T-helper 9 cell (primary cell): ENCODE measurements at regions not wholly inside any gene's neighbourhood (a gene's known extent, or its start where the extent isn't known, plus 50 kb on each side); places are given as distances from the start of the nearest gene placed in this dataset.
"Not testable (repeated sequence)": the region's sequence is repeated elsewhere in the genome, so short reads cannot be mapped to it uniquely, and the experiment has no call there.

Source experiments
- DNase-seq: peaks from one replicate; pipeline ENCODE4 v3.0.0-alpha.2; 2020

DNA sequence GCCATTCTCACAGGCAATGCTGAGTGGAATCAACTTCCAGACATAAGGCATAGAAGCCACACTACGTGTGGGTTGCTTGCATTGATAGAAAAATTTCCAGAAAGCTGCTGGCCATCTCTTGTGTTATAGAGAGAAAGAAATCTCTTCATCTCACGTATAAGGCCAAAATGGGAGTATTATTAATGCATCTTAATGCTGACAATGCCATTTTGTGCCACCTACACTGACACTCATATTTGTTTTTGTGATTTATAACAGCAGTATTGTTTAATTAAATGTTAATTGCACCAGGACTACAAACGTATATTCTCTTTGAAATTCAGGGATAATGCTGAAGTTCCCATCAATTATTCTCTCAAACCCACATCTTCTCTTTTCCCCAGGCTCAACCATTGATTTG, 56.1 kb upstream of the TMEM132D start:
- DNase-seq = no peak

DNA sequence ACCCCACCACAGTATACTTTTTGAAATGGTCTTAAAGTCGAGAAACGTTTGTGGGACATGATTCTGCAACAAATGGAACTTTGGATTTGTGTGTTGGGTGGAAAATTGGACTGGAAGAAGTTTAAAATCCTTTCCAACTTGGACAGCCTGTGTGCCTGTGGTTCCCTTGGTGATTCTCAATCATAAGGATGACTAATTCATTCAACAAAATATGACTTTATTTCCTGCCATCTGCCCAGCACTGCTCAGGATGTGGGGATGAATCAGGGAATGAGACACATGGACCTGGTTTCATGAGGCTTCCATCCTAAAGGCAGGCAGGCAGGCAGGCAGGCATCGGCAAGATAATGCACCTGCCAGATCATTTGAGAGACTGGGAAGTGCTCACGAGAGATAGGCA, 57.3 kb upstream of the TMEM132D start:
- no peak for DNase-seq

DNA sequence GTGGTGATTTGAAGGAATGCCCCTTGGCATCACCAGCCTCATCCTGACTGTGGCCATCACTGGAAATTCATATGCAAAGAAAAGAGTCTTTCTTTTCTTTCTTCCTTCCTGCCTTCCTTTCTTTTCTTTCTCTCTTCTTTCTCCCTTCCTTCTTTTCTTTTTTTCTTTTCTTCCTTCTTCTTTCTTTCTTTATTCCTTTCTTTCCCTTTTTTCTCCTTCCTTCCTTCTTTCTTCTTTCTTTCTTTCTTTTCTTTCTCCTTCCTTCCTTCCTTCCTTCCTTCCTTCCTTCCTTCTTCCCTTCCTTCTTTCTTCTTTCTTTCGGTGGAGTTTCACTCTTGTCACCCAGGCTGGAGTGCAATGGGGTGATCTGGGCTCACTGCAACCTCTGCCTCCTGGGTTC, 58.0 kb upstream of the TMEM132D start:
- no peak for DNase-seq

DNA sequence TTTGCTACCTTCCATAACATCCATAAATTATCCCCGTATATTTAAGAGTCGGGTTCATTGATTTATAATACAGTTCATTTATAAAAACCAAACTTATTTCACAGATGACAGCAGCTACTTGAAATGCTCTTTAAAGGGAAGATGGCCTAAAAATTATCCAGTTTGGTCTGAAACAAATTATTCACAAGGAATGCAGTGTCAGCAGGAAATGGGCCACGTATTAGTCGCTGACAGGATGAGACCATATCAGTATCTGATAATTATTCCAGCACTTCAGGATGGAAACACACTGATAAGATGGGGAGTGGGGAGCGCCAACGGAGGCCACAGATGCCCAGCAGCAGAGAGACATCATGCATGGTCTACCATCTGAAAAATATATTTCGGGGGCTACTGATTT, 60.5 kb upstream of the TMEM132D start:
- DNase-seq = no peak

DNA sequence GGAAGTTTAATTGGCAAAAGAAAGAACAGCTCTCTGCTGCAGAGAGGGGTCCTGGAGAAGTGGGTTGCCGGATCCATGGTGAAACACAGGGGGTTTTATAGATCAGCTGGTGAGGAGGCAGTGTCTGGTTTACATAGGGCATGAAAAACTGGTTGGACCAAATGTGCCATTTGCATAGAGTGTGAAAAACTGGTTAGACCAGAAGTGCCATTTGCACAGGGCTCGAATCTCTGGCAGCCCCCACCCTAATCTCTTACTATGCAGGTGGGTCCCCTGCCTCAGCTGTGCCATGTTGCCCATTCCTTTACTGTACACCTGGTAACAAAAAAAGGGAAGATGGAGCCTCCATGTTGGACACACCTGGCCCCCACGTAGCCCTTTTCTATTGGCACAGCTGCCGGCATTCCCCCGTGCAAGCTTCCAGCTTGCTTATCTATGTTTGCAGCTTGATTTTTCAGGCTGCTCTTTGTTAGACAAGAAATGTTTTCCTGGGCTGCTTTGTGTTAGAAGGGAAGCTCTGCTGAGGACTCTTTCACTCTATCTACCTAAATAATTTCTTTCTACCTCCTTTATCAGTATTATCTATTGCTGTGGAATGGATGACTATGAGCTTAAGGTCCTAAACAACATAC, 61.1 kb upstream of the TMEM132D start:
- DNase-seq = no peak

DNA sequence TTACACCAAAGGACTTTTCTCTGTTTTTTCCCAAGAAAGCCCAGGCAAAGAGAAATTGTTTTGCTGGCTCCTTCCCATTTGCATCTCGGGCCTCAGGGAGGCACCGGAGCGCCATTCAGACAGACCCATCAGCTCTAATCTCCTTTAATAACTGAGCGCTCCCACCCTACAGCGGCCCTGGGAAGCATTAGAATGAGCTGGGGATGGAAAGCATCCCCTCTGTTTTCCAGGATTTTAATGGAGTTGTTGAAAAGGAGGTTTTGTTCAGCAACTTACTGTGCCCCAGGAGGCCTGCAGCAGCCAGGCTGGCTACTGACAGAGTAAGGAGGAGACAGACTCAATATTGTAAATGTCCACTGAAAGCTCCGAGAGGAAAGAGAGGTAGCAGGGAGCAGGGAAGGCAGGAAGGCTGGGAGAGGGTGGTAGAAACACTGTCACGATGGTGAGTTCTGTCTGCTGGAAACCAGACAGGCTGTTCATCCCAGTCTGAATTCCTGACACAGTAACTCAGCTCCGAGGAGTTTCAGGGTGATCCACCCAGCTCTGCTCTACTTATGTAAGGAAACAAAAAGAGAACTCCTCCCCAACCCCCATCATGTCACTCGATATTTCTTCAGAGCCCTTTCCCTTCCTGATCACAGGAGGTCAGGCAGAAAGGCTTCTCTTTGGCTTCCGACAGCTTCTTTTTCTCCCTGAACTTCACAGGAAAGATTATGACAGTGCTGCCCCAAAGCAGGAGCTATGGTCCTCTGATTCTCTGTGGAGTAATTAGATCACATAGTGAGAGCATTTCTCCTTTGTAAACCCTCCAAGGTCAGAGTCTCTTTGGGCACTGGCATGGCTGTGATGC, 62.5 kb upstream of the TMEM132D start:
- DNase-seq = no peak

DNA sequence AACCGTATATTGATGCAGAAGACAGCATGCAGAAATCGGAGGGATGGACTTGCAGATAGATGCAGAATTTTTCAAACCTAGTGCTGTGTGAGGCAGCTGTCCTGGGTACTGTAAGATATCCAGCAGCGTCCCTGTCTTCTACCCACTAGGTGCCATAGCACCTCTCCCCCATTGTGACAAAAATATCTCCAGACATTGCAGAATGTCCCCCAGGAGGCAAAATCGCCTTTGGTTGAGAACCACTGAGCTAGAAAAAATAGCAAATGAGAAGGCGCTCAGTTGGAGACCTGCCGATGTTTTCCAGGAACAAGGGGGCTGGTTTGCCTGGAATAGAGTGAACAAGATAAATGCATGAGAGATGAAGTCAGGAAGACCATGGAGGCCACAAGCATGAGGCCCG, 67.9 kb upstream of the TMEM132D start:
- no peak for DNase-seq

DNA sequence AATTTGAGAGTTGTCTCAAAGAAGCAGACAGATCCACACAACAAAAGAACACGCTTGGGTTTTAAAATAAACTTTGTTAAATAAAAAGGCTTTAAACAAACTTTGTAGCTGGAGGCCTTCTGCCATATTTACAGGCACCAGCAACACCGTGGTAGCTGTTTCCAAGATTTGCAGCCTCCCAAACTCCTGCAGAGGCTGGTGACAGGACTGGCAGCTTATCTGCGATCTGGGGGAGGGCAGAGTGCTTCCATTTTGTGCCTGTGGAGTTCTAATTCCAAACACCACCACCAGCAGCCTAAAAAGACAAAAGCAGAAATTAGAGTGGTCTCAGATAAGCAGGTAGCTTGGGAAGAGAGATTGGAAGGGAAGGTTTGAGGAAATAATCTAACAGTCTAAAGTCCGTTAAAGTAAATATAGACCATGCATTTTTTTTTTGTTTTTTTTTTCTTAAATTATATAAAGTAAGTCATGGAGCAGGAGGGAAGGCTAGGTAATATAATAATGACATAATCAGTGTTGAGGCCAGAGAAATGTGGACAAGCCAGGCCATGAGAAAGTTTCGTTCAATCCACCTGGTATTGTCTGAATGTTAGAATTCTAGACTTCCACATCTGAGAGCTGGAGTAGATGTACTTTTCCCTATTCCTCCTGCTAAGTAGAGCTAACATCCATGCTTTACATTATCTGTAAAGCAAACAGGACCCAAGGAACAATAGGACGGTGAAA, 69.6 kb upstream of the TMEM132D start:
- DNase-seq = no peak

DNA sequence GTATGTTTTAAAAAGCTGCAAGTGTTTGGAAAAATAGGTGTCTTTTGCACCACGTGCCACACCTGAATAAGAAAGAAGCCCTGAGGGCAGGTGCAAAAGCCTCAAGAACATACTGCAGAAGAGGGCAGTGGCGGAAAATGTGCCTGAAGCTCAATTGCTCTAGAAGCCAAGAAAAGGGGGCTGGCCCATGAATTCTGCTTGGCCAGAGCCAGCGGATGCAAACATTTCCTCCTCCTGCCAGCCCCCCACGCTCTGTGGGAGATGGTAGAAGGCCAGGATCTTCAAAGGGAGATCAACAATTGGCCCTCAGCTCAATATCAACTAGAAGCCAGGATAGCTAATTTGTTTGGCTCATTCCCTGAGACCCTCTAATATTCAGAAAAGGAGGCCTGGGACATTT, 80.3 kb upstream of the TMEM132D start:
- no peak for DNase-seq

DNA sequence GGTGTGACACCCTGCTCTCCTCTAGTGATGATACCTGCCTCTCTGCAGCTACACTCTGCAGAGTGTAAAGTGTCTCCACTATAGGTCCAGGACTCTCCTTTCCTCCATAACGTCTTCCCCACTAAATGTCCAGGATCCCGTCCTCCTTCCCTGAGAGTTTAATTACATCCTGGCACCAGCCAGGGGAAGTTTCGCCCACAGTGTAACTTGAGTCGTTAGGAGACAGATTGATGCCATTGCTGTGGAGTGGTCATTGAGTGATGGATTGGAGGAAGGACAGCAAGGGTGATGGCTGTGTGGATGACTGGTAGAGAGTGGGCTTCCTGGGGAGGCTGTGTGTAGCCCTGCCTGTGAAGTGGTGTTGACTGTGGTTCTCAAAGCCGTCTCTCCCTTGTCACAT, 84.0 kb upstream of the TMEM132D start:
- DNase-seq = no peak

DNA sequence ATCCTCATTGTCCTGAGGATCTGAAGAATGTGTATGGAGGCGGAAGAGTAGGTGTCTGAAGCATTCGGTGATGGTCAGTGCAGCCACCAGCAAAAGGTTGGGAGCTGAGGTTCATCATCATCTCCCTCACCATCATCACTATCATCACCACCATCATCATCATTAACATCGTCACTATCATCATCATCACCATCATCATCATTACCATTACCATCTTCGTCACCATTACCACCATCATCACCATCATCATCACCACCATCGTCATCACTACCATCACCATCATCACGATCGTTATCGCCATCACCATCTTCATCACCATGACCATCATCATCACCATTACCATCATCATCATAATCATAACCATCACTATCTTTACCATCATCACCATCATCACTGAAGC, 90.8 kb upstream of the TMEM132D start:
- no peak for DNase-seq

DNA sequence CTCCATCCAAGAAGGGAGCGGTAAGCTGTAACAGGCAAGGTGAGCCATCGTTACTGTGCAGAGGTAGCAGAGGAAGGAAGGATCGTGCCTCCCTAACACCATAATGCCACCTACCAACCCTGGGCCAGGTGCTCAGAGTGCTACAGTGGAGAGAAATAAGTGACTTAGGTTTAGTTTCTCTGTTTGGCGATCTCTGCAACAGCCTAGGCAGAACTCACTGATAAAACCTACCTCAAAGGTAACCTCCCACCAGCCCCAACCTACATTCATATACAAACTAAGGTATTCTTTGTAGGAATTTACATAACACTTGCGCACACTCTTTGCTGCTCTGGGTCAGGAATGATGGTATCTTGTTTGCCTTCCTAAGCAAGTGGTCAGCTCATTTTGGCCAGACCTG, 93.4 kb upstream of the TMEM132D start:
- no peak for DNase-seq

DNA sequence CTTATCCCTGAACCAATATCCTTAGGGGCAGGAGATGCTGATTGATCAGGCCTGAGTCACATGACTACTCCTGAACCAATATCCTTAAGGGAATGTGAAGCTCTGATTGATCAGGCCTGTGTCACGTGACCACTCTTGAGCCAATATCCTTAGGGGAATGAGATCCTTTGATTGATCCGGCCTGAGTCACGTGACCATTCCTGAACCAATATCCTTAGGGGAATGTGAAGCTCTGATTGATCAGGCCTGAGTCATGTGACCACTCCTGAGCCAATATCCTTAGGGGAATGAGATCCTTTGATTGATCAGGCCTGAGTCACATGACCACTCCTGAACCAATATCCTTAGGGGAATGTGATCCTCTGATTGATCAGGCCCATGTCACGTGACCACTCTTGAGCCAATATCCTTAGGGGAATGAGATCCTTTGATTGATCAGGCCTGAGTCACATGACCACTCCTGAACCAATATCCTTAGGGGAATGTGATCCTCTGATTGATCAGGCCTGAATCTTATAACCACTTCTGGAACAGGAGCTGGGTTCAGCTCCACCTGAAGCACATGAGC, 100.6 kb upstream of the TMEM132D start:
- not testable (repeated sequence) for DNase-seq

DNA sequence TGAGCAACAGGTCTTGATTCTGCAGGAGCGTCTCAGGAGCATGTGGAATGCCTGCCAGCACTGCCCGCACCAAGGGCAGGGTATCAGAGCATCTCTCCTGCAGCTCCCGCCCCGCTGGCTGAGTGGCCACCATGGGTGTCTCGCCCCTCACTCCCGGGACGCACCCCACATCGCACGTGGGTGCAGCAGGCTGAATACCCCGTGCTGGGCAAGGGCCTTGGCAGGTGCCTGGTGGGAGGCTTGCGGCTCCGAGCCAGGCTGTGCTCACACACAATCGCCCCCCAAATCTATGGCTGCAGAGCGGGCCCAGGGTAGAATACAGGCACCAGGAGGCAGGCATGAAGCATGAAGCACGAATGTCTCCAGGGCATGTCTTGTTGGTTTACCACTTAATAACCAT, 103.9 kb upstream of the TMEM132D start:
- no peak for DNase-seq

DNA sequence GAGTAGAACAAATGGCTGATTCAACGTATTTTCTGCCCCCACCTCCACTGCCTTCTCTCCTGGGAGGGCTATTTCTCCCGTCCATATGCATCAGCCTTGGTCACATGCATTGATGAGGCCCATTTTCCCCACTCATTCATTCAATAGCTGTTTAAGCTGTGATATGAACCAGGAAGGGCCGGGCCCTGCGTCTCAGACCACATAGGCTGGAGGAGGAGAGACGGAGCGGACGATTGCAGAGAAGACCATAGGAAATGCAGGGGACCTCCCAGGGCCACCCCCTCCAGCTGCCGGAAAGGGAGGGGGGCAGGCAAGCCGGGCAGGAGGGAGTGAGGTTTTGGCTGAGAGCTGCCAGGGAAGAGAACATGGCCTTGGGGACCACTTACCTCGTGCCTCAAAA, 104.4 kb upstream of the TMEM132D start:
- no peak for DNase-seq

DNA sequence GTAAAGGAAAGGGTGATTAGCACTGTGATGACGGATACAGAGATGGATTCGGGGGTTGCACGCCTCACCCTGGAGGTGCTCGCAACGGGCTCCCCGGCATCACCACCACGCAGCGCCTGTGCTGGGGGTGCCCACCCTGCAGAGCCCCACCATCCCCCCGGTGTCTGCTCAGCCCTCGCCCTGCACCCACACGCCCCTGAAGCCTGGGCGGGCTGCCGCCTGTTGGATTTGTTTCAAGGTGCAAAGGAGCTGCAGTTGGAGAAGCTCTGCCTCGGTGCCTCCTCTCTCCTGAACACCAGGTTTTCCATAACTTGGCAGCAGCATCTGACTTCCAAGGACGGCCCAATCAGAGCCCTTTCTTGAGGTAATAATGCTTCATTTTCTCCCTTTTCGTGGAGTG, 106.1 kb upstream of the TMEM132D start:
- no peak for DNase-seq

DNA sequence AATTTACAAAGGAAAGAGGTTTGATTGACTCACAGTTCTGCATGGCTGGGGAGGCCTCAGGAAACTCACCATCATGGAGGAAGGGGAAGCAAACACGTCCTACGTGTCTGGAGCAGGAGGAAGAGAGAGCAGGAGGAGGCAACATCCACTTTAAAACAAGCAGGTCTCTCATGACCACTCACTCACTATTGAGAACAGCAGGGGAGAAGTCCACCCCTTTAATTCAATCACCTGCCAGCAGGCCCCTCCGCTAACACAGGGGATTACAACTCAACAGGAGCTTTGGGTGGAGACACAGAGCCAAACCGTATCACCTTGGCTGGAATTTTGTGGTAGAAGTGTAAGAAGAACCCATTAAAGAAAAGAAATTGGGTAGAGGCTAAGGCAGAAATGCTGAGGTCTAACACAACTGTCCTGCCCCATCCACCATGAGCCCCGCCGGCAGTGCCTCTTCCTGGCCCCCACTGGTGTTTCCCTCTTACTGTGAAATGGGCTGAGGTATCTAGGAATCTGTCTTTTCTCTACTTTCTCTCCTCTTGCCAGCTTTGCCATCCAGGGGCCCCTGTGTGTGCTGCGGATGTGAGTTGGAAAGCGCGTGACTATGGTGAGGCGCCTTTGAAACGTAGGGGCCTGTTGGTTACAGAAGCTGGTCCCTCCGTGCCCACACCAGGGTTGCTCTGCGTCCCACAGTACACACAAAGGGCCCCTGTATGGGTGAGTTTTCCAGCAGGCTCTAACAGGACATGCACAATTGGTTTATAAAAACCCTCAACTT, 108.0 kb upstream of the TMEM132D start:
- DNase-seq = no peak

DNA sequence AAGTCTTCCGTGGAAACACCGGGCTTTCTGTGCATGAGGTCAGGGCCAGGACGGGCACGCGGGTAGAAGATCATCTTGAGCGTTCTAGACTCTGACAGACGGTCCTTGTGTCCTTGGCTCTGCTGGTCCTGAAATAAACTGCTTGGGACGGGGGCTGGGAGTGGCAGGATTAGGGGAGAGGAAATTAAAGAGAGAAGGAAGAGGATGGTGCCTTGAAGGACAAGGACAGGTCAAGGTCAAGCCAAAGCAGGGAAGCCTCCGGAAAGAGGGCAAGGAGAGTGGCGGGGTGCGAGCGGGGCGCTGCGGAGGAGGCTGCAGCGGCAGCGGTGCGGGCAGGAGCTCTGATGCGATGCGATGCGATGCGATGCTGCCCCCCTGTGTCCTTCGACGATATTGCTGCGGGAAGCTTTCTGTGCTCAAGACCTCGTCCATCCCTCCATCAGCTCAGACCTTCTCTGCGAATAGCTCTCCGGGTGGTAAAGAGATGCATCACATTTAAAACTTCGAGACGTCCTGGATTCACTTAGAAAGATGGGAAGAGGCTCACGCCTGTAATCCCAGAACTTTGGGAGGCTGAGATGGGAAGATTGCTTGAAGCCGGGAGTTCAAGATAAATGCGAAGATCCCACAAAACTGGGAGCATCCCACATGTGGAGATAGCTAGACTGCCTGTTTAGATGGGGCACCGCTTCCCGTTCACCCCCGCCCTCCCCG, 110.1 kb upstream of the TMEM132D start:
- no peak for DNase-seq

DNA sequence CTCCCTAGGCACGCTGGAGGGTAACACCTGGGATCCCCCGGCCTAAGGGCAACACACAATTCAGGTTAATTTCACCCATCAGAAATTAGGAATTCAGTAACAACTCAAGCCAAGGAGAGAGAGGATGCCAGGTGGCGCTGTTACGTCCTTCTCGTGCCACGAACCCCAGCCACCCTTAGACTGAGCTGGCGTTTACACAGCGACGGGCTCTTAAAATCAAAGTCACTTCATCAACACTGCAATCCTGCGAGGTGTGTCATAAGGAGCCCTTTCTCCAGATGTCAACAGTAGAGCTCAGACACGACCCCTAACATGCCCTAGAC, 110.6 kb upstream of the TMEM132D start:
- no peak for DNase-seq

DNA sequence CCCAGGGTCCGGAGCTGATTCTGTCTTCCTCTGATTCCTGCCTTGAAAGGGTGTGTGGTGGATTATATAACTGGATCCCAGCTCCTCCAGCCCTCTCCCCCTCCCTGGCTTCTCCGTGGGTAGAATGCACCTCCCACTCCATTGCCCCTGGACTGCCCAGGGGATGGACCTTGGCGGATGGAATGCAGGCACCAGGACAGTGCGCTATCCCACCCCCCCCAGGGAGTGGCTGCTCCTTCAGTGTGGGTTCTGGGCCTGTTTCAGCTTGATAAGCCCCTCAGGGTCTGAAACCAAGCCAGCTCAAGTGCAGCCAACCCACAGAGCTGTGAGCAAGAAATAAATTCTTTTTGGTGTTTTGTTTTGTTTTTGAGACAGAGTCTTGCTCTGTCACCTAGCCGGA, 112.4 kb upstream of the TMEM132D start:
- DNase-seq = no peak

DNA sequence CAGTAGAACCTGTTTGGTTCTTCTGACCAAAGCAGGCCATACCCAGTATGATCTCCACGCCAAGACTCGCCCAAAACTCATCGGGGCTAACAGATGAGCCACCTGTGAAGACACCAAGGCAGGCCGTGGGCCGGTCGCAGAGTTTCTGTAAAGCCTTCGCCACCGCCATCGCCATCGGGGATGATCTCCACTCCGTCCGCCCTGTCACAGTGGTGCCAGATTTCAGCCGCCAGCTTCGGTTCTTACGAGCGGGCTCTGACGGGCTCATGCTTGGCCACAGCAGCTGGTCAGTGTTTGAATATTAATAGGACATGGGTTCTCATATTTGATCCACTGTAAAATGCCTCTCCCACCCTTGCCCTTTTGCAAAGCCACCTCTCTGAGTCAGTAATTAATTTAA, 113.2 kb upstream of the TMEM132D start:
- DNase-seq = no peak
